Effector memory CD4-positive, alpha-beta T cell (primary cell): ENCODE measurements at regions not wholly inside any gene's neighbourhood (a gene's known extent, or its start where the extent isn't known, plus 50 kb on each side); places are given as distances from the start of the nearest gene placed in this dataset.
"Not testable (repeated sequence)": the region's sequence is repeated elsewhere in the genome, so short reads cannot be mapped to it uniquely, and the experiment has no call there.

Source experiments
- DNase-seq, 3 donors: peaks; one replicate each; pipeline ENCODE4 v3.0.0-alpha.2; 2020
- H3K27ac ChIP-seq: 2 replicates; pipeline ENCODE4 v1.7.0; 2013; ENCODE audit warnings: mild to moderate bottlenecking, low read length, moderate library complexity; ENCODE audit not compliant: insufficient read depth, poor library complexity, severe bottlenecking
- H3K27me3 ChIP-seq: replicated peaks from 2 replicates; pipeline ENCODE4 v1.7.0; 2013; ENCODE audit warnings: mild to moderate bottlenecking, low read length; ENCODE audit not compliant: insufficient read depth, control insufficient read depth, poor library complexity, severe bottlenecking
- H3K36me3 ChIP-seq: 2 replicates; pipeline ENCODE4 v1.7.0; 2013; ENCODE audit warnings: mild to moderate bottlenecking, low read length, moderate library complexity; ENCODE audit not compliant: control insufficient read depth, insufficient read depth
- H3K4me1 ChIP-seq: 2 replicates; pipeline ENCODE4 v1.7.0; 2013; ENCODE audit warnings: low read length, mild to moderate bottlenecking; ENCODE audit not compliant: control insufficient read depth, insufficient read depth, poor library complexity, severe bottlenecking
- H3K4me3 ChIP-seq: 2 replicates; pipeline ENCODE4 v1.7.0; 2013; ENCODE audit warnings: low read length, low read depth, mild to moderate bottlenecking; ENCODE audit not compliant: insufficient read depth, poor library complexity, severe bottlenecking
- H3K9me3 ChIP-seq: 2 replicates; pipeline ENCODE4 v1.7.0; 2013; ENCODE audit warnings: mild to moderate bottlenecking, low read length, moderate library complexity; ENCODE audit not compliant: control insufficient read depth

DNA sequence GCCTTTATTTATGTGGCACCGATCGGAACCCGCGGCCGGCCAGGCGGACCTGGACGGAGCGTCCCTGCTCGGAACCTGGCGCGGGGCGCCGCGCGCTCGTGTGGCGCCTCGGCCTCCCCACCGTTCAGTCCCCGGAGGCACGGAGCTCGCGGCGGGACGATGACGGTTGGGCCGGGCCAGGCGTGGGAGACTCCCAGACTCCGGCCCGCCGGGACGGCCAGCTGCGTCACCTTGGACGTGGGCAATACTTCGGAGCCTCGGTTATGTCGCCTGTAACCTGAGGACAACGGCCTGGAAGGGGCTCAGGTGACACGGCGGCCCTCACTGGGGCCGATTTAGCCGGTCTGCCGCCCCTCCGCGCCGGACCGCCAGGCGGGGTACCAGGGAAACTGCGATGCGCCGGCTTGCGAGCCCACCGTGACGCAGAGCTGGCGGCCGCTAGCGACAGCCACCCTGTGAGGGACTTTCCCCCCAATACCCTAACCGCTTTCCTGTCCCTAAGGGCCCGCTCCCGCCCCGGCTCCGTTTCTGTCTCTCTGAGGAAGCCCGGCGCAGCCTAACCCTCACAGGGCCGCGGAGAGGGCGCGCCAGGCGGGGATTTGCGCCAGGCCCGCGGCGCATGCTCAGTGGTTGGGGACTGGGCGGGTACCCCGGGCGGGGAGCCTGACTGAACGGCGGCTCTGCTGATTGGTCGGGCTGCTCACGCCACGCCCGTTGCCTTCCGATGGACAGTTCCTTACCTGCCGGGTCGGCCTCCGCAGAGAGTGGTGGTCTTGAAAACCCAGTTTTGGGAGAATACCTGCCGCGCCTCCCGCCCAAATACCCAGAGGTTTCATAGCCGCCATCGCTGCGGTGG, 109.5 kb upstream of the DOCK9 start:
- H3K9me3 ChIP-seq = no peaks in the 10 kb centered on the region
- peak overlapping the region; percentile 82 for H3K4me3 ChIP-seq
- H3K36me3 ChIP-seq = no peaks in the 10 kb centered on the region
- H3K27me3 ChIP-seq = no peaks in the 10 kb centered on the region
- peak overlapping the region; percentile 96 for H3K27ac ChIP-seq
- peak; percentile 89 to 92 (median 91) for DNase-seq
- H3K4me1 ChIP-seq = peaks cover 26% of the 10 kb centered on the region

DNA sequence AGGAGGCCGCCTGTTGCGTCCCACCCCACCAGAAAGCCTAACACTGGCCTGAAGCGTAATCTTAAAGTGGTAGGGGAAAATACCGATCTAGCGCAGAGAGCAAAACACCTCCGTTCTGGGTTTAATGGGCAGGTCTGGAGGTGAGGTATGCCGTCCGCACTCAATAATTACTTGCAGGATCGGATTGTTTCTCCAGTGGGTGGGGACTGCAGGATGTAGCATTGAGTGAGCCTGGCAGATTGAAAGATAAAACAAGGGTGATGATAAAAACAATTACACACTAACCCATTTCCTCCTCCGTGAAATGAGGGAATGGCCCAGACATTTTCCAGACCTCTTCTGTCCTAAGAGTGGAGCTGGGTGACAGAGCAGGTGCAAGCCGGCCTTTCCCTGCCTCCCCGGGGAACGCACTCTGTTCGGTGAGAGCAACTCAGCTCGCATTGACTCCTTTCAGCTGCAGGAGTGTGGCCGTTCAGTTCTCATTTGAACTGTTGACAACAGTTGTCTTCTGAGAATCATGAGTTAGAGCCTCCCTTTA, 110.2 kb upstream of the DOCK9 start:
- DNase-seq = no peak

DNA sequence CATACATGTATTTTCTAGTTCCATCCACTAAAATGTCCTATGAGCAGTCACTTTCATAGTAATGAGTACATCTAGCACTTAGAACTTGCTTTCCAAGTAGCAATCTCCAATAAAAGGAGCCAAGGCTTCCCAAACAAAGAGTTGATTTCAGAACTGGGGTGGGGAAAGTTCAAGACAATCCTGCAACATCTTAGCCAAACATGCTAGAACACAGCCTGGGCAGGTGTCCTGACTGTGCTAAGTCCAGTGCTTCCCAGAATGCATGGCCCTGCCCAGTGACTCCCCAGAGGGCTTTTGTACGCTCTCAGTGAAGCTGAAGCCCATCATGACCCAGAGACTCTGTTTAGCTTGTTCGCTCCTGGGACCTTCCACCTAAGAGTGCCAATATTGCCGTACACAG, 106.7 kb upstream of the UBAC2 start:
- Histone ChIP-seq H3K36me3 (no peaks in the 10 kb centered on the region), H3K4me3 (no peak overlapping the region), H3K4me1 (no peaks in the 10 kb centered on the region), H3K27ac (no peak overlapping the region), H3K9me3 (no peaks in the 10 kb centered on the region), H3K27me3 (no peaks in the 10 kb centered on the region)
- no peak for DNase-seq

More for the DNA sequence above, 110.2 kb upstream of the DOCK9 start:
- Histone ChIP-seq H3K27me3 (no peaks in the 10 kb centered on the region), H3K36me3 (no peaks in the 10 kb centered on the region), H3K4me1 (peaks cover 26% of the 10 kb centered on the region), H3K9me3 (no peaks in the 10 kb centered on the region), H3K4me3 (peak overlapping the region; percentile 82), H3K27ac (peak overlapping the region; percentile 96)

DNA sequence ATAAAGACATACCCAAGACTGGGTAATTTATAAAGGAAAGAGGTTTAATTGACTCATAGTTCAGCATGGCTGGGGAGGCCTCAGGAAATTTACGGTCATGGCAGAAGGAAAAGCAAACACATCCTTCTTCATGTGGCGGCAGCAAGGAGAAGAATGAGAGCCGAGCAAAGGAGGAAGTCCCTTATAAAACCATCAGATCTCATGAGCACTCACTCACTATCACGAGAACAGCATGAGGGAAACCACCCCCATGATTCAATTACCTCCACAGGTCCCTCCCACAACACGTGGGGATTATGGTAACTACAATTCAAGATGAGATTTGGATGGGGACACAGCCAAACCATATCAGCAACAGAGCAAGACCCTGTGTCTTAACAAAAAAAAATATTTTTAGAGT, 98.8 kb upstream of the UBAC2 start:
- H3K27me3 ChIP-seq, H3K9me3 ChIP-seq, DNase-seq, H3K4me3 ChIP-seq, H3K4me1 ChIP-seq, H3K27ac ChIP-seq, H3K36me3 ChIP-seq: not testable (repeated sequence)

DNA sequence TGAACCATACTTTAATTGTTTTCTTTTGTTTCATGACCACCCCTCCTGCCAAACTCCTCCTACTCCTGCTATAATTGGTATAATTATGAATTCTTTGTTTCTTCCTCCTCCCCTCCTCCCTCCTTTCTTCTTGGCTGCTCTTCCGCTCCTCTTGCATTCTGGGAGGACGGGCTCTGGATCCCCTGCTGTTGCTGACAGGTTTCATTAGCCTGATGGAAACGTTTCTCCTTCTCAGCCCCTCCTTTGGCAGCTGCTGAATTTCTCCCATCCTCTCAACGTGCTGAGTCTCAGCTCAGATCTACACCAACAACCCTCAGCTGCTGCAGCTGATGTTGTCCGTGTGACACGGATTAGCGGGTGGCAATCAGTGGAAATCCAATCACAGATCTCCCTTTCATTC, 97.1 kb upstream of the UBAC2 start:
- H3K27ac ChIP-seq = no peak overlapping the region
- no peaks in the 10 kb centered on the region for H3K4me1 ChIP-seq
- no peak for DNase-seq
- H3K36me3 ChIP-seq = no peaks in the 10 kb centered on the region
- H3K4me3 ChIP-seq = no peak overlapping the region
- no peaks in the 10 kb centered on the region for H3K27me3 ChIP-seq
- H3K9me3 ChIP-seq = no peaks in the 10 kb centered on the region

DNA sequence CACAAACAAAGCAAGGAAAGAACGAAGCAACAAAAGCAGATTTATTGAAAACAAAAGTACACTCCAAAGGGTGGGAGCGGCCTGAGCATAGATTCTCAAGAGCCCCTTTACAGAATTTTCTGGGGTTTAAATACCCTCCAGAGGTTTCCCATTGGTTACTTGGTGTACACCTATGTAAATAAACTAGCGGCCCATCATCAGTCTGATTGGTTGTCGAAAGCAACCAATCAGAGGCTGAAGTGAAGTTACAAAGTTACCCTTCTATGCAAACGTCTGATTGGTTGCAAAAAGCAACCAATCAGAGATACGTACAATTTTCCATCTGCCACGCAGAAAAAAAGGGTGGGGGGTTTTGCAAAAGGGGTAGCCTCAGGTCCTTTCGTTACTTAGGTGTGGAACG, 96.3 kb upstream of the UBAC2 start:
- DNase-seq = no peak
- Histone ChIP-seq H3K9me3 (no peaks in the 10 kb centered on the region), H3K27ac (no peak overlapping the region), H3K4me1 (no peaks in the 10 kb centered on the region), H3K4me3 (no peak overlapping the region), H3K36me3 (no peaks in the 10 kb centered on the region), H3K27me3 (no peaks in the 10 kb centered on the region)

DNA sequence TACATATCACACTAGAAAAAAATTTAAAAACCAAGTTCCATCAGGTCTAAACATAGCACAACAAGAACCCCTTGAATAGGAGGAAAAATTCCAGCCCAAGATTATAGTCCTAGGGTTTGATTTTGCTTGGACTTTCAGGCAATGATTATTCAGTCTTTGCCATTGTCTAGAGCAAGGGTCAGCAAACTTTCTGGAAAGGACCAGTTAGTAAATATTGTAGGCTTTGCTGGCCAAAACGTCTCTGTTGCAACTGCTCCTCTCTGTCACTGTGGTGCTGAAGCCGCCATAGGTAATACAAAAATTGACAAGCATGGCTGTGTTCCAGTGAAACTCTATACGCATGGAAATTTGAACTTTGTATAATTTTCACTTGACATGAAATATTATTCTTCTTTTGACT, 95.5 kb upstream of the UBAC2 start:
- Histone ChIP-seq H3K4me3 (no peak overlapping the region), H3K27ac (no peak overlapping the region), H3K27me3 (no peaks in the 10 kb centered on the region), H3K9me3 (no peaks in the 10 kb centered on the region), H3K36me3 (no peaks in the 10 kb centered on the region), H3K4me1 (no peaks in the 10 kb centered on the region)
- DNase-seq = no peak

DNA sequence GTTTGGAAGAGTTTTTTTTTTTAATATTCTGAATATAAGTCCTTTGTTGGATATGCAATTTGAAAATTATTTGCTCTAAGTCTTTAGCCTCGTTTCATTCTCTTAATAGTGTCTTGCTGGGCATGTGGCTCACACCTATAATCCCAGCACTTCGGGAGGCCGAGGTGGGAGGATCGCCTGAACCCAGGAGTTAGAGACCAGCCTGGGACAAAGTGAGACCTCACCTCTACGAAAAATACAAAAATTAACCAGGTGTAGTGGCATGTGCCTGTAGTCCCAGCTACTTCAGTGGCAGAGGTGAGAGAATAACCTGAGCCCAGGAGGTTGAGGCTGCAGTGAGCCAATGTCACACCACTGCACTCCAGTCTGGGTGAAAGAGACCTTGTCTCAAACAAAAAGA, 87.3 kb upstream of the UBAC2 start:
- no peak overlapping the region for H3K27ac ChIP-seq
- H3K4me3 ChIP-seq = no peak overlapping the region
- H3K27me3 ChIP-seq = no peaks in the 10 kb centered on the region
- no peaks in the 10 kb centered on the region for H3K9me3 ChIP-seq
- DNase-seq = no peak
- no peaks in the 10 kb centered on the region for H3K4me1 ChIP-seq
- H3K36me3 ChIP-seq = no peaks in the 10 kb centered on the region

DNA sequence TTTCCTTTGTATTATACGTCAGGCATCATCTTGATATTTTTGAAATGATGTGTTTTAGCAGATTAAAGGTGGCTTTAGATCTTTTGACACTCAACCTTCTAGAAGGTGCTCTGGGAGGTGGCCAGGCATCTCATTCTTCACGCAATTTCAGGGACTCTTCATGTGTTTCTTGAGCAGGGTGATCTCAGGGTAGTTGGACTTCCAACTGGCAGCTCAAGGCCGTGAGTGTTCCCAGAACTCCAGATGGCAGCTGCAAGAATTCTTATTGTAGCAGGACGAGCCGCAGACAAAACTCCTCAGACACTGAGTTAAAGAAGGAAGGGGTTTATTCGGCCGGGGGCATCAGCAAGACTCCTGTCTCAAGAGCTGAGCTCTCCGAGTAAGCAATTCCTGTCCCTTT, 82.5 kb upstream of the UBAC2 start:
- Histone ChIP-seq H3K9me3 (no peaks in the 10 kb centered on the region), H3K36me3 (no peaks in the 10 kb centered on the region), H3K4me3 (no peak overlapping the region), H3K4me1 (peaks cover 3% of the 10 kb centered on the region), H3K27me3 (no peaks in the 10 kb centered on the region), H3K27ac (no peak overlapping the region)
- DNase-seq = no peak

DNA sequence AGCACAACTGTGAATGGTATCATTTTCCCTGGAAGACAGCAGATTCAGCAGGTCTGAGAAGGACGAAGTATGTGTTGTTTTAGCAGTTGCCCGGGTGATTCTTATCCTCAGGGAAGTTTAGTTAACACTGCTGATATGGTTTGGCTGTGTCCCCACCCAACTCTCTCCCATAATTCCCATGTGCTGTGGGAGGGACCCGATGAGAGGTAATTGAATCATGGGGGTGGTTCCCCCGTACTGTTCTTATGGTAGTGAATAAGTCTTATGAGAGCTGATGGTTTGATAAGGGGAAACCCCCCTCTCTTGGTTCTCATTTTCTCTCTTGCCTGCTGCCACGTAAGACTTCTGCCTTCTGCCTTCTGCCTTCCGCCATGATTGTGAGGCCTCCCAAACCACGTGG, 81.0 kb upstream of the UBAC2 start:
- no peak overlapping the region for H3K27ac ChIP-seq
- no peaks in the 10 kb centered on the region for H3K27me3 ChIP-seq
- no peaks in the 10 kb centered on the region for H3K9me3 ChIP-seq
- peak in 2 of 3 donors; percentile 4 to 7 for DNase-seq
- peaks cover 5% of the 10 kb centered on the region for H3K4me1 ChIP-seq
- no peak overlapping the region for H3K4me3 ChIP-seq
- no peaks in the 10 kb centered on the region for H3K36me3 ChIP-seq
